Fibroblast of skin of scalp (primary cell): ENCODE measurements at regions not wholly inside any gene's neighbourhood (a gene's known extent, or its start where the extent isn't known, plus 50 kb on each side); places are given as distances from the start of the nearest gene placed in this dataset.
A peak's percentile ranks its signal among the peaks of the same experiment; 100 is the strongest.
"Not testable (repeated sequence)": the region's sequence is repeated elsewhere in the genome, so short reads cannot be mapped to it uniquely, and the experiment has no call there.

Source experiments
- DNase-seq: peaks from one replicate; pipeline ENCODE4 v3.0.0-alpha.2; 2013

- DNase-seq: no peak
Observed at GRCh38 chr14:22491683-22492621, 97.1 kb downstream of the DAD1 start.

GRCh38 chr14:22491053-22491452, 98.0 kb downstream of the DAD1 start:
- DNase-seq: not testable (repeated sequence)

- no peak for DNase-seq
Observed at GRCh38 chr14:22489957-22490950, 98.8 kb downstream of the DAD1 start.

- no peak for DNase-seq
Observed at GRCh38 chr14:22489244-22489545, 99.8 kb downstream of the DAD1 start.

- no peak for DNase-seq
Observed at GRCh38 chr14:22488522-22489243, 100.3 kb downstream of the DAD1 start.

GRCh38 chr14:22487941-22488340, 101.1 kb downstream of the DAD1 start:
- DNase-seq: no peak

GRCh38 chr14:22487401-22487800, 101.6 kb downstream of the DAD1 start:
- DNase-seq: no peak

- DNase-seq: no peak
Observed at GRCh38 chr14:22486675-22487074, 102.3 kb downstream of the DAD1 start.

- DNase-seq: no peak
Observed at GRCh38 chr14:22485649-22486048, 103.4 kb downstream of the DAD1 start.

GRCh38 chr14:22485178-22485577, 103.8 kb downstream of the DAD1 start:
- DNase-seq: peak; percentile 80

GRCh38 chr14:22484632-22485031, 104.4 kb downstream of the DAD1 start:
- DNase-seq: peak; percentile 65

- DNase-seq: peak; percentile 86
Observed at GRCh38 chr14:22483863-22484593, 105.0 kb downstream of the DAD1 start.

- DNase-seq: no peak
Observed at GRCh38 chr14:22482782-22483553, 106.1 kb downstream of the DAD1 start.

GRCh38 chr14:22482085-22482694, 106.8 kb downstream of the DAD1 start:
- DNase-seq: no peak

- DNase-seq: no peak
Observed at GRCh38 chr14:22481546-22481945, 107.5 kb downstream of the DAD1 start.

GRCh38 chr14:22479776-22480464, 109.1 kb downstream of the DAD1 start:
- DNase-seq: peak; percentile 54

- DNase-seq: no peak
Observed at GRCh38 chr14:22479132-22479531, 109.9 kb downstream of the DAD1 start.

GRCh38 chr14:22478670-22479069, 110.4 kb downstream of the DAD1 start:
- peak; percentile 37 for DNase-seq

- DNase-seq: no peak
Observed at GRCh38 chr14:22478247-22478646, 110.8 kb downstream of the DAD1 start.
